ENCODE measurements at regions not wholly inside any gene's neighbourhood (a gene's known extent, or its start where the extent isn't known, plus 50 kb on each side); places are given as distances from the start of the nearest gene placed in this dataset.

- H3F3A ChIP-seq (replicated peaks; ENCODE audit: low read depth) = no peaks in the 10 kb centered on the region
- no peak for ATAC-seq
- H3K4me2 ChIP-seq = no peak overlapping the region
- H3K27me3 ChIP-seq (ENCODE audit: insufficient read depth) = no peaks in the 10 kb centered on the region
- H3K4me3 ChIP-seq = no peak overlapping the region
- H2AFZ ChIP-seq = no peak overlapping the region
- Mint-ChIP-seq H3K4me1 (peaks cover 6% of the 10 kb centered on the region; the same call in 2 of the 3 replicates), H3K4me3 (no peak overlapping the region), H3K36me3 (ENCODE audit: low read depth) (no peaks in the 10 kb centered on the region), H3K9me3 (peaks cover 5% of the 10 kb centered on the region; the same call in 1 of the 3 replicates), H3K27me3 (ENCODE audit: insufficient read depth, low read depth, poor library complexity) (no peaks in the 10 kb centered on the region), H3K27ac (no peak overlapping the region)
- H3K9me2 ChIP-seq (ENCODE audit: insufficient read depth) = 0 out of 2 replicates have a peak, but pooled peaks cover 8% of the 10 kb centered on the region
- no peaks in the 10 kb centered on the region for H3K79me2 ChIP-seq (replicated peaks; ENCODE audit: insufficient read depth)
- no peaks in the 10 kb centered on the region for H4K20me1 ChIP-seq (replicated peaks; ENCODE audit: insufficient read depth)
- TF ChIP-seq JUNB (IDR thresholded peaks at IDR 0.05; ENCODE audit: unreplicated experiment) (no peak), STAT1 (IDR thresholded peaks at IDR 0.05; ENCODE audit: unreplicated experiment) (no peak)
- no peaks in the 10 kb centered on the region; the same call in 1 of the 2 replicates for H3K36me3 ChIP-seq (ENCODE audit: insufficient read depth)
- DNase-seq (ENCODE audit: low spot score) = no peak
- H3K4me1 ChIP-seq (ENCODE audit: insufficient read depth) = no peaks in the 10 kb centered on the region
- H3K27ac ChIP-seq (ENCODE audit: low read depth) = no peak overlapping the region
These were observed 58.3 kb downstream of the MAFB start for GRCh38 chr20:40630713-40631112.

DNA sequence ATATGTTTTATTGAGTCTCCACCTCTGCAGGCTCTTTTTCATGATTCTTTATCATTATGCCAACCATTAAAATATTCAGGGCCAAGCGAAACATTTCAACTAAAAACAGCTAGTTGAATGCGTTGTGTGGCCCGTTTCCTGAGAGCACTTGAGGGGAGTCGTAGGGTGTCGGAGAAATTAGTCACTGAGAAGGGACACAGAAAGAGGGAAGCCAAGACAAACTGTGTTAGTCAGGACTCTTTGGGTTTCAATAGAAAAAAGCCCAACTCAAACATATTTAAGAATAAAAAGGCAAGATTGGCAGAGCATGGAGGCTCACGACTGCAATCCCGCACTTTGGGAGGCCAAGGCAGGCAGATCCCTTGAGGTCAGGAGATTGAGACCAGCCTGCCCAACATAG lies 58.9 kb downstream of the MAFB start:
- no peaks in the 10 kb centered on the region for H3K36me3 Mint-ChIP-seq (ENCODE audit: low read depth)
- H3K4me1 Mint-ChIP-seq = peaks cover 6% of the 10 kb centered on the region; the same call in 2 of the 3 replicates
- H3K27me3 Mint-ChIP-seq (ENCODE audit: insufficient read depth, low read depth, poor library complexity) = no peaks in the 10 kb centered on the region
- no peak overlapping the region for H3K4me3 Mint-ChIP-seq
- peaks cover 5% of the 10 kb centered on the region; the same call in 1 of the 3 replicates for H3K9me3 Mint-ChIP-seq
- no peaks in the 10 kb centered on the region for H3K79me2 ChIP-seq (replicated peaks; ENCODE audit: insufficient read depth)
- H4K20me1 ChIP-seq (replicated peaks; ENCODE audit: insufficient read depth) = no peaks in the 10 kb centered on the region
- H3K9me2 ChIP-seq (ENCODE audit: insufficient read depth) = 0 out of 2 replicates have a peak, but pooled peaks cover 8% of the 10 kb centered on the region
- H3K27ac Mint-ChIP-seq = no peak overlapping the region
- H2AFZ ChIP-seq = no peak overlapping the region
- no peak for TF ChIP-seq ETS1 (IDR thresholded peaks at IDR 0.05)
- no peak for TF ChIP-seq POLR2AphosphoS5 (IDR thresholded peaks at IDR 0.05; ENCODE audit: low read depth)
- TF ChIP-seq REST (IDR thresholded peaks at IDR 0.05; ENCODE audit: unreplicated experiment) = no peak
- no peak for TF ChIP-seq STAT1 (IDR thresholded peaks at IDR 0.05; ENCODE audit: unreplicated experiment)
- no peak for TF ChIP-seq ZNF114 (CRISPR knock-in tag; IDR thresholded peaks at IDR 0.05)
- TF ChIP-seq ZNF462 (CRISPR knock-in tag; IDR thresholded peaks at IDR 0.05) = no peak
- TF ChIP-seq EZH2phosphoT487 (IDR thresholded peaks at IDR 0.05; ENCODE audit: unreplicated experiment) = no peak
- TF ChIP-seq EZH2 (IDR thresholded peaks at IDR 0.05; ENCODE audit: low read depth, unreplicated experiment) = no peak
- no peak for TF ChIP-seq ZNF331 (CRISPR knock-in tag; IDR thresholded peaks at IDR 0.05; ENCODE audit: low read depth)
- no peak for ATAC-seq
- H3K4me3 ChIP-seq = no peak overlapping the region
- no peak overlapping the region for H3K4me2 ChIP-seq
- no peak for DNase-seq (ENCODE audit: low spot score)
- no peak overlapping the region for H3K27ac ChIP-seq (ENCODE audit: low read depth)
- no peaks in the 10 kb centered on the region; the same call in 1 of the 2 replicates for H3K36me3 ChIP-seq (ENCODE audit: insufficient read depth)
- H3F3A ChIP-seq (replicated peaks; ENCODE audit: low read depth) = no peaks in the 10 kb centered on the region
- H3K4me1 ChIP-seq (ENCODE audit: insufficient read depth) = no peaks in the 10 kb centered on the region
- no peaks in the 10 kb centered on the region for H3K27me3 ChIP-seq (ENCODE audit: insufficient read depth)
